ENCODE measurements at regions not wholly inside any gene's neighbourhood (a gene's known extent, or its start where the extent isn't known, plus 50 kb on each side); places are given as distances from the start of the nearest gene placed in this dataset.

- Histone ChIP-seq H3K27ac (ENCODE audit: insufficient read length, low read depth, low read length) (no peak overlapping the region), H4K91ac (ENCODE audit: insufficient read length, low read depth, low read length) (no peak overlapping the region), H4K8ac (replicated peaks; ENCODE audit: insufficient read length, low read depth, low read length) (no peak overlapping the region), H3K79me1 (ENCODE audit: insufficient read depth, low read depth, low read length, poor library complexity, severe bottlenecking) (no peaks in the 10 kb centered on the region), H3K9ac (ENCODE audit: extremely low read depth, insufficient read length, low read length) (no peak overlapping the region), H3K18ac (ENCODE audit: insufficient read length, low read depth, low read length) (no peak overlapping the region), H3K23me2 (ENCODE audit: insufficient read length, low read depth, low read length, poor library complexity, severe bottlenecking) (no peaks in the 10 kb centered on the region), H3K4me2 (ENCODE audit: insufficient read depth, insufficient read length, low read length) (no peak overlapping the region), H3K79me2 (ENCODE audit: insufficient read depth, low read length) (no peaks in the 10 kb centered on the region), H2BK20ac (ENCODE audit: low read depth, low read length, poor library complexity, severe bottlenecking) (no peak overlapping the region), H3K9me3 (ENCODE audit: control insufficient read depth, low read depth, low read length) (no peaks in the 10 kb centered on the region), H2AK5ac (ENCODE audit: insufficient read length, low read length) (no peak overlapping the region), H2BK15ac (ENCODE audit: low read depth, low read length) (no peak overlapping the region), H3K27me3 (ENCODE audit: insufficient read depth, low read length) (peaks cover 20% of the 10 kb centered on the region), H3K4me1 (ENCODE audit: insufficient read depth, low read length) (peaks cover 4% of the 10 kb centered on the region; the same call in 1 of the 2 replicates), H3K23ac (ENCODE audit: insufficient read length, low read depth, low read length) (no peak overlapping the region), H3K4ac (ENCODE audit: low read depth, low read length) (no peak overlapping the region), H2BK12ac (ENCODE audit: insufficient read length, low read depth, low read length) (no peak overlapping the region), H2AFZ (ENCODE audit: low read length) (no peak overlapping the region), H3T11ph (ENCODE audit: low read length) (no peak overlapping the region), H2BK5ac (ENCODE audit: insufficient read length, low read length) (no peak overlapping the region), H2BK120ac (ENCODE audit: low read depth, low read length, poor library complexity, severe bottlenecking) (no peak overlapping the region), H4K20me1 (ENCODE audit: control insufficient read depth, insufficient read depth, insufficient read length) (no peaks in the 10 kb centered on the region), H4K5ac (ENCODE audit: insufficient read length, low read depth, low read length) (no peak overlapping the region), H3K56ac (ENCODE audit: insufficient read length, low read depth, low read length) (no peak overlapping the region), H3K14ac (ENCODE audit: insufficient read depth, low read length) (no peak overlapping the region)
- Mint-ChIP-seq H3K9me3 (no peaks in the 10 kb centered on the region; a peak in 1 of 5 replicates), H3K27ac (no peak overlapping the region), H3K4me3 (no peak overlapping the region), H3K27me3 (ENCODE audit: low read depth) (peaks cover 95% of the 10 kb centered on the region), H3K36me3 (ENCODE audit: insufficient read depth in 1 of 3, low read depth in 3 of 3) (no peaks in the 10 kb centered on the region), H3K4me1 (peaks cover 27 to 35% of the 10 kb centered on the region in 2 experiments)
- no peak for DNase-seq
- no peak for TF ChIP-seq CTCF (conservative IDR thresholded peaks at IDR 0.05)
Measured at GRCh38 chr20:22459754-22460153, 124.6 kb downstream of the FOXA2 start.

All from H9 (cell line).